Common myeloid progenitor, CD34-positive (primary cell): ENCODE measurements at regions not wholly inside any gene's neighbourhood (a gene's known extent, or its start where the extent isn't known, plus 50 kb on each side); places are given as distances from the start of the nearest gene placed in this dataset.

Experiments
- CTCF ChIA-PET: fragments of 350-600 bp; sonication (Branson Sonifier 250); formaldehyde crosslinking; loops from one replicate; lab custom pipeline; 2021; ENCODE audit warnings: antibody characterized with exemption; lab: Charles Lee
- POLR2A ChIA-PET: fragments of 350-600 bp; sonication (Branson Sonifier 250); formaldehyde crosslinking; loops from one replicate; lab custom pipeline; 2021; ENCODE audit warnings: antibody characterized with exemption; lab: Charles Lee
- DNase-seq, 3 donors: peaks; one replicate each; pipeline versions ENCODE4 v3.0.0 to v3.0.0-alpha.2; 2013
- H3K27ac ChIP-seq, 2 experiments: 1 replicate in 1 of 2; 2 replicates in 1 of 2; pipeline ENCODE4 v1.7.0; 2013; ENCODE audit warnings: inconsistent platforms in 2 of 2, low read length in 2 of 2, mild to moderate bottlenecking in 2 of 2, low read depth in 1 of 2, moderate library complexity in 1 of 2; ENCODE audit not compliant: severe bottlenecking in 2 of 2, insufficient read depth in 1 of 2, poor library complexity in 1 of 2
- H3K27me3 ChIP-seq, 5 experiments: replicated peaks in 2 of 5; 1 replicate in 3 of 5; 2 replicates in 2 of 5; pipeline versions ENCODE4 v1.6.1 to v1.7.0; 2013; ENCODE audit warnings: low read length in 4 of 5, mild to moderate bottlenecking in 2 of 5, moderate library complexity in 2 of 5, inconsistent platforms in 1 of 5; ENCODE audit not compliant: insufficient read depth in 5 of 5, control insufficient read depth in 4 of 5
- H3K36me3 ChIP-seq, 4 experiments: 1 replicate in 2 of 4; 2 replicates in 2 of 4; pipeline versions ENCODE4 v1.6.1 to v1.7.0; 2013; ENCODE audit warnings: low read length in 3 of 4, control low read depth in 1 of 4, mild to moderate bottlenecking in 1 of 4; ENCODE audit not compliant: control insufficient read depth in 4 of 4, insufficient read depth in 4 of 4
- H3K4me1 ChIP-seq, 4 experiments: 1 replicate in 3 of 4; 2 replicates in 1 of 4; pipeline versions ENCODE4 v1.6.1 to v1.7.1; 2013; ENCODE audit warnings: low read length in 3 of 4, mild to moderate bottlenecking in 3 of 4, control low read depth in 1 of 4, inconsistent platforms in 1 of 4, moderate library complexity in 1 of 4; ENCODE audit not compliant: control insufficient read depth in 4 of 4, insufficient read depth in 4 of 4; ENCODE audit errors: control extremely low read depth in 1 of 4
- H3K4me3 ChIP-seq, 7 experiments: 1 replicate in 4 of 7; 2 replicates in 3 of 7; pipeline versions ENCODE4 v1.5.1 to v1.7.0; 2013; ENCODE audit warnings: mild to moderate bottlenecking in 7 of 7, low read length in 6 of 7, moderate library complexity in 6 of 7, inconsistent platforms in 2 of 7, low read depth in 2 of 7, control low read depth in 1 of 7; ENCODE audit not compliant: insufficient read depth in 4 of 7, control insufficient read depth in 1 of 7; ENCODE audit errors: extremely low read depth in 1 of 7
- H3K9me3 ChIP-seq, 5 experiments: 1 replicate in 4 of 5; 2 replicates in 1 of 5; pipeline versions ENCODE4 v1.6.1 to v1.7.1; 2013; ENCODE audit warnings: low read length in 4 of 5, mild to moderate bottlenecking in 2 of 5, inconsistent platforms in 1 of 5, low read depth in 1 of 5, moderate library complexity in 1 of 5; ENCODE audit not compliant: control insufficient read depth in 4 of 5, insufficient read depth in 2 of 5; ENCODE audit errors: control extremely low read depth in 1 of 5
- WGBS: methylation state at CpG from one replicate; pipeline ENCODE4 v1.1.5; 2013; ENCODE audit not compliant: insufficient coverage; 5-methylcytosine and 5-hydroxymethylcytosine counted together

DNA sequence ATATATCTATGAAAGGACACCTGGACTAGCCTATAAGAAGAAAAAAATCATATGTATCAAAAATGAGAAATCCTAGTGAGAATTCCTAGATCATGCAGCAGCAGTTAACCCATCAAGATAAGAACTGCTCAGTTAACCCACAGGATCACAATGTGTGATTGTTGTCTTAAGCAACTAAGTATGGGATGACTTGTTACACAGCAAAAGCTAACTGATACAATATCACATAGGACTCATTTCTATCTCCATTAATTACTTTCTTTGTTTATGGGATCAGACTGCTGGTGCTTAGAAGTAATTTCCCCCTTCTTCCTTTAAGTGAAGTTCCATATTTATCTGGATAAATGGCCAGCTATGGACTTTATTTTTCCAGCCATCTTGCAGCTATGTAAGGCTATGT is 280.8 kb upstream of the MARCKS start:
- no peak for DNase-seq
- ChIA-PET POLR2A (no interaction called here), CTCF (no interaction called here)
- Histone ChIP-seq H3K9me3 (no peaks in the 10 kb centered on the region), H3K27me3 (no peaks in the 10 kb centered on the region), H3K4me1 (no peaks in the 10 kb centered on the region), H3K4me3 (no peak overlapping the region), H3K27ac (no peak overlapping the region), H3K36me3 (no peaks in the 10 kb centered on the region)

DNA sequence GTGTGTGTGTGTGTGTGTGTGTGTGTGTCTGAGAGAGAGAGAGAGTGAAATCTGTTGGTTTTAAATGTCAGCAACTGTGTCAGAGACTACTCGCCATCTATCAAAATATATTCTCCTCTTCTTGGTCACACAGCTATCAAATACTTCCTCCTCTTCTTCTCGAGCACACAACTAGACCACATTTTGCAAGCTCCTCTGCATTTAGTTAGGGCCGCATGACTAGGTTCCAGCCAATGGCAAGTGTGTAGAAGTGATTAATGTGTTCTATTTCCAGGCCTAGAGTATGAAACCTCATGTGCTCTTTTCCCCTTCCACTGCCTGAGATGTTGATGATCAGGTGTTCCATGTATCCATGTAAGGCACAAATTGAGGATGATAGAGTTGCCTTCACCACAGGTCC is 278.5 kb upstream of the MARCKS start:
- WGBS = no CpG with 5 or more reads among the region's 3 CpGs
- Histone ChIP-seq H3K27ac (no peak overlapping the region), H3K4me3 (no peak overlapping the region), H3K9me3 (no peaks in the 10 kb centered on the region), H3K4me1 (no peaks in the 10 kb centered on the region), H3K36me3 (no peaks in the 10 kb centered on the region), H3K27me3 (no peaks in the 10 kb centered on the region)
- DNase-seq = no peak
- ChIA-PET POLR2A (no interaction called here), CTCF (no interaction called here)

DNA sequence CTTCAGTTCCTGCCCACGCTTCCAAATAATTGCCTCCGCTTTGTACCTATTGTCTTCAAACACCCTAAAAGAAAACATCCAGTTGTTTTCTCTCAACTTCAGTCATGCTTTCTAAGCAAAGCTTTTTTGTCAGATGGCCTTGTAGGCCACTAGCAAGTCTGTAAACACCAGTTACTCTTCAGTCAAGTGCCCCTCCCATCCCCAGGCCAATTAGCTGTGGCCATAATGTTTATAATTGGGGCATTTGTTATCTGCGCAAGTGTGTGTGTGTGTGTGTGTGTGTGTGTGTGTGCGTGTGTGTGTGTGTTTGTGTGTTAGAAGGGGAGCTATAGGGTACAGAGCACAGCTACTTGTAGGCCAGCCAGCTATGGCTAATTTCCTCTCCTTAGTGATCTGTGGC is 272.4 kb upstream of the MARCKS start:
- ChIA-PET POLR2A (no interaction called here), CTCF (interaction anchor here (1.9 kb wide), 1 partner anchor 15 kb away, joined by 7 read pairs; no protein-coding TSS in a partner anchor)
- Histone ChIP-seq H3K4me1 (no peaks in the 10 kb centered on the region), H3K27ac (no peak overlapping the region), H3K9me3 (no peaks in the 10 kb centered on the region), H3K4me3 (no peak overlapping the region), H3K36me3 (no peaks in the 10 kb centered on the region), H3K27me3 (no peaks in the 10 kb centered on the region)
- WGBS = 84% methylated on average over 4 of the region's 4 CpGs
- DNase-seq = no peak

DNA sequence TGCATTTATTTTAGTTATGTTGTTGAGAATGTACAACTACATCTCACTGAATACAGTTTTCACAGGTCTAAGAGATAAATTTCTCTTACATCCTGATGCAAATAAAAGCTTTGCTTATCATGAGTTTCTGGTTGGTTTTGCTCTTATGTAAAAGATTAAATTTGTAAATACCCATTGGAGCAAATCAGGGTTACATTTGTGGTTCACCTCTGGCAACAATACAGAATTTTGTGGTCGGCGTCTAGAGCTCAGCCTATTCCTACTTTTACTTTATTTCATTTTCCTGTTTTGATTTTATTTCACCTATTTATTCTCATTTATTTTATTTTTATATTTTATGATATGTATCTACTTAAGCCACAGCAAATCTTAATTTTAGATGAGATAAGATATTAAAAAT is 271.9 kb upstream of the MARCKS start:
- no peaks in the 10 kb centered on the region for H3K36me3 ChIP-seq
- no CpG with 5 or more reads among the region's 2 CpGs for WGBS

DNA sequence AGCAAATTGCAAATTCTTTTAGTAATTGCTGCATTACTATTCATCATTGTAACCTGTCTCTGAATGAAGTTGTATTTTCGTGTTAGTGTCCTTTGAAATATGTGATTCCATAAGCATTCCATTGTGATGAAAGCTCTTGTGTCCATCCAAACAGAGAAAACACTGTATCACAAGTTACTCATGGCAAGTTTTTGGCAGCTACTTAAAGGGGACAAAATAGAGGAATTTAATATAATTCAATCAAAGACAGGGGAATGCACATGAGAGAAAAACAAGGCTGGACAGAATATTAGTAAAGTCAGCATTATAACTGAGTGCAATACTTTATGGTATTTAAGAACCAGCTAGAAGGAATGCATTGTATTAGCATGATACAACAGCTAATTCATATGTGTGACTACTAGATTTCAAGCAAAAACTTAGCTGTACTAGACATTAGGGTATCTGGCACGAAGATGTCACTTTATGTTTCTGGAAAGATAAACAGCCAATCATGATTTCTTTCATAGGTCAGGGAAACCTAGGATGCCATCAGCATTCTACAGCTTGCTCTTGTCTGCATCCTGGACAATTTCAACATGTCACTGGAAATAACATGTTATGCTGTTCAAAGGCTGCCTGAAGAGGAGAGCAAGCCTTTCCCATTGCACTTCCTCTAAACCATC is 270.6 kb upstream of the MARCKS start:
- H3K27ac ChIP-seq = no peak overlapping the region

More for the DNA sequence above, 271.9 kb upstream of the MARCKS start:
- Histone ChIP-seq H3K27me3 (no peaks in the 10 kb centered on the region), H3K9me3 (no peaks in the 10 kb centered on the region), H3K4me3 (no peak overlapping the region), H3K4me1 (no peaks in the 10 kb centered on the region), H3K27ac (no peak overlapping the region)
- no peak for DNase-seq
- ChIA-PET POLR2A (no interaction called here), CTCF (interaction anchor here (1.9 kb wide), 1 partner anchor 15 kb away, joined by 7 read pairs; no protein-coding TSS in a partner anchor)

DNA sequence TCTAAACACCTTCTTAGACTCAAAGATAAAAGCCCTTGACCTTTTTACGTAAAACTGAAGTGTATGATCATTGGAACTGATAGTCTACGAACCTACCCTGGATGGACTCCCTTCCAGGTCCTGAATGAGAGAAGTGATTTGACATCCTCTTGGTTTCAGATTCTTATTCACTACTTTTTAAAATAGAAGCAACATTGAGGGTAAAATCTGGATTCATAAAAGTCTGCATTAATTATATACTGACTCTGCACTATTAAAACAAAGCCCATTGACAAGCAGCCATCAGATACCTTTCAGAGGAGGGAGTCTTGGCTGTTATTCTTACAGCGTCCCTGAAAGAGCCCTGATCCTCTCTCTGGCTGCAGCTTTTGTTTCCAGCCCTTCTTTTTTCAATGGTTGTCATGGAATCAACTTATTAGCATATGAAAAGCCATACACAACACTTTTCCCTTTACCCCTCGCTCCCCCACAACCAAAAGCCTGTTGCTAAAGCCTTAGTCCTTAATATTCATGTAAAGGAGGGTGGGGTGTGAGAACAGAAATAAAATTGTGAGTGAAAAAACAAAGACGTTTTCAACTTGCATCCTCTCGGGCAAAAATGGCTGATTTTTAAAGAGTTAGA is 270.0 kb upstream of the MARCKS start:
- no peak overlapping the region for H3K27ac ChIP-seq
- H3K9me3 ChIP-seq = no peaks in the 10 kb centered on the region
- DNase-seq = no peak
- H3K36me3 ChIP-seq = no peaks in the 10 kb centered on the region
- no peak overlapping the region for H3K4me3 ChIP-seq
- peaks cover 0 to 8% (median 4%) of the 10 kb centered on the region in 4 experiments for H3K4me1 ChIP-seq
- H3K27me3 ChIP-seq = no peaks in the 10 kb centered on the region
- CTCF ChIA-PET = no interaction called here
- WGBS = 100% methylated on average over 4 of the region's 6 CpGs
- POLR2A ChIA-PET = no interaction called here

More for the DNA sequence above, 270.6 kb upstream of the MARCKS start:
- CTCF ChIA-PET = no interaction called here
- H3K27me3 ChIP-seq = no peaks in the 10 kb centered on the region
- peaks cover 0 to 2% (median 0%) of the 10 kb centered on the region in 4 experiments for H3K4me1 ChIP-seq
- POLR2A ChIA-PET = no interaction called here
- DNase-seq = no peak
- no peaks in the 10 kb centered on the region for H3K36me3 ChIP-seq
- H3K4me3 ChIP-seq = no peak overlapping the region
- no peaks in the 10 kb centered on the region for H3K9me3 ChIP-seq
- 88% methylated on average over 1 of the region's 2 CpGs for WGBS

DNA sequence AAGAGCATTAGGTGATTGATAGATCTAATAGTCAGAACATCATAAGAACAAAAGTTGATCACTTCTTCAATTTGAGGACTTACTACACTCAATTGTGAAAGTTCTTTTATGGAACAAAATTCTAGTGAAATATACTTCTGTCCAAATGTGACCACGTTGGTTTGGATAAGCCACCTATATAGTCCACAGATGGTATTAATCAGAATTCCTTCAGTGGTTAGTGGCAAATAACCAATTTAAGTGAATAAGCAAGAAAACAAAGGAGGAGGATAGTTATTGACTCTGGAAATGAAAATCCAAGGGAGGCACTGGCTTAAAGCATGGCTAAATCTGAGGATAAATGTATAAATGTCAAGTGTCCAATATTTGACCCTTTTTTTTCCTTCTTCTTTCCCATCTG is 268.5 kb upstream of the MARCKS start:
- WGBS = 83% methylated on average over 1 of the region's 1 CpG
- no peaks in the 10 kb centered on the region for H3K9me3 ChIP-seq
- H3K27me3 ChIP-seq = no peaks in the 10 kb centered on the region
- no peaks in the 10 kb centered on the region for H3K36me3 ChIP-seq
- DNase-seq = no peak
- peaks cover 0 to 13% (median 6%) of the 10 kb centered on the region in 4 experiments for H3K4me1 ChIP-seq
- no peak overlapping the region for H3K27ac ChIP-seq
- H3K4me3 ChIP-seq = no peak overlapping the region
- ChIA-PET CTCF (no interaction called here), POLR2A (no interaction called here)
